ENCODE measurements at regions not wholly inside any gene's neighbourhood (a gene's known extent, or its start where the extent isn't known, plus 50 kb on each side); places are given as distances from the start of the nearest gene placed in this dataset.
"Not testable (repeated sequence)": the region's sequence is repeated elsewhere in the genome, so short reads cannot be mapped to it uniquely, and the experiment has no call there.

DNA sequence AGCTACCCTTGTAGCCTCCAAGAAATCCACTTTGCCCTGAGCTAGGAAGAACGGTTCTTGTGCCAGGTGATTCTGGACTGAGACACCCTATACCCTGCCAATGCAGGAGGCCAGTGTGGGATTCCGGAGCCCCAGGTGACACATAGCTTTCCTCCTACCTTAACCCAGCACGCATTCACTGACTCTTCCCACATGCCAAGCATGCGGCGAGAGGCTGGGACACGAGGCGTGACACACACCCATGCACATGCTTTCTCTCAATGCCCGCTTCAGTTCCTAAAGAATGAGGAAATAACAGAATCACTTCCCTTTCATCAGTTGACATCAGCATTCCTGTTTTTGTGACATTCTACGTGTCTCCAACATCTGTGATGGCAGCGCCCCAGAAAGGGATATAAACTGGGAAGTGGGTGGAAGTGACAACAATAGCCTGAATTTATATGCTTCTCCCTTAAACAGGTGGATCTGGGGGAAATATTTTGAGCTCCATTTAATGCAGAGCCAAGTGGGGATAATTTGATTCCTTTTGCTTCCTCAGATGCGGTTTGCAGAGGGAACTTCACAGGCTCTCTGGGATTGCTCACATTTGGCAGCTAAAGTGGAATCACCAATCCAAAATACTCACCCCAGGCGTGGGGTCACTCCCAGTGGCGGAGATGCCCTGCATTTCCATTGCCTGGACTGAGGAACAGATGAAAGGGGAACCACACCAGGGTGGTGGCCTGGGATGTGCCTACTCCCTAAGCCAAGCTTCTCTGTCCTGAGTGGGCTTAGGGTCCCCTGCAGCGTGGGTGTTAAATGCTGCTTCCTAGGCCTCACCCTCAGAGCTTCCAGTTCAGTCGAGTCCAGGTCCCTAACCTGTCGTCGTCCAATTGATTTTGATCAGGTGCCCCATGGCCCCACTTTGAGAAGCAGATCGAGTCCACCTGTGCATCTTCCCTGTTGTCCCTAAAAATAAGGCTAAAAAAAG, 445.1 kb downstream of the SIPA1L2 start:
- DNase-seq, result no peak

DNA sequence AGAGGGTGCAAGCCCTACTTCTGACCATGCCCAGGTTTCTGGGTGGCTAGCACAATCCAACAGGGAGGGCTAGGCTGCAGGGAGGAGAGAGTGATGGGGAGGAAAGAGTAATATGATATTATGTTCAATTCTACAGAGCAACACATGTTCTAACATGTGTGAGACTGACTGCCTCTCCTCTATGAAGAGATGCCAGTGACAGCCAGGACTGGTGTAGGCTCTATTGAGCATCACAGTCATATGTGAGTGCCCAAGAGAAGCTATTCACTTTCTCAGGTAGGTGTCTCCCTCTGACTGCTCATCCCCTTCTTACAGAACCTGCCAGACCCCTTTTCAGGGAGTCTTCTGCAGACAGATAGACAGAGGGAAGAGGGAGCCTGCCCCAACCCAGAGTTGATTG, 446.1 kb downstream of the SIPA1L2 start:
- no peak for DNase-seq

GRCh38 chr1:232183266-232183800, 446.6 kb downstream of the SIPA1L2 start:
- DNase-seq, result no peak

- no peak for DNase-seq
Observed at GRCh38 chr1:232182236-232182635, 447.7 kb downstream of the SIPA1L2 start.

DNA sequence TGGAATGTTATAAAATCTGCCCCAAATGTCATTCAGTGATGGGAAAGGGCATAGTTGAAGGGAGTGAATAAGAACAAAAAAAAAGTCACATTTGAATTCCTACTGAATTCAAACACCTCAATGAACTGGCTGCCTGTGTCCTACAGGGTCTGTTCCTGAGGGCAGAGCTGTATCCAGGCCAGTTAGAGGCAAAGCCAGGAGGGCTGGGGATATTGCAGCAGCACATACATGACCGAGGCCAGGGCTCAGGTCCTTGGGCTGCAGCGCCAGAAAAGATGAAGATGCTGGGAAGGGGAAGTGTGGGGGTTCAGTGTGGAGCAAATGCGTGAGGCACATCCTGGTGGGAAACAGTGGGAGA, 449.2 kb downstream of the SIPA1L2 start:
- DNase-seq, result no peak

DNA sequence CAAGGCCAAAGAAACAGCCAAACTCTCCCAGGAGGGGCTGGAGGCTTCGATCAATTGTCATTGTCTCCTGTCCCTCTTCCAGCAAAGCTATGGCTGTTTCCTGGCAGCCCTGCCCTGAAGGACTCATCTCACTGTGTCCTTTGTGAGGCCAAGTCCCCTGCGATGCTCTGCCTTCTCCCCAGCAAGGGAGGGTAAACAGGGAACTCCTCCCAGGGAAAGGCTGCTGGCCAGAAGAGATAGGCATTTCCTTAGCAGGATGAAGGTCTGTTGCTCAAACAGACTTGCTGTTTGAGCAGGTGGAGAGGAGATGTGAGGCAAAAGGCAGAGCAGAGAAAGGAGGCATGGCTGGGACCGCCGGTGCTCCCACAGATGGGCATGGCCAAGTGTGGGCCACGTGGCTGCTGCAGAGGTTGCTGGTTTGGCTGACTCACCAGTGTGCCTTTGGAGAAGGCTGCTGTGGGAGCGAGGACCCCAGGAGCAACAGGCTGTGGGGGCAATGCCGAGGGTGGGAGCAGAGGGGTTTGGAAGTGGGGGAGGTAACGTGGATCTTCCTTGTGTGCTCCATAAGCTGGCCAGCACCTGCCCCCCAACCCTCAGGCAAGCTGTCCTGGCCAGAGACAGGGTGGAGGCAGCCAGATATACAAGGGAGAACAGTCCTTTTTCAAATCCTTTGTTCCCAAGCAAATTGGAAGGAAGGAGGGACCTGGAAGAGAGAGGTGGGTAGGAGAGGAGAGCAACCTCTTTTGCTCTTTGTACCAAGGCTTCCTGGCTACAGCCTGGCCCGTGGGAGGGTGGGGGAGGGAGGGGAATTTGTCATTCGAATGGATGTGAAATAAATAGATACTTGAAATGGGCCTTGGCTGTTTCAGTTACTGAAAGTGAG, 449.8 kb downstream of the SIPA1L2 start:
- no peak for DNase-seq

- DNase-seq, result no peak
Observed at GRCh38 chr1:232178191-232178590, 451.7 kb downstream of the SIPA1L2 start.

DNA sequence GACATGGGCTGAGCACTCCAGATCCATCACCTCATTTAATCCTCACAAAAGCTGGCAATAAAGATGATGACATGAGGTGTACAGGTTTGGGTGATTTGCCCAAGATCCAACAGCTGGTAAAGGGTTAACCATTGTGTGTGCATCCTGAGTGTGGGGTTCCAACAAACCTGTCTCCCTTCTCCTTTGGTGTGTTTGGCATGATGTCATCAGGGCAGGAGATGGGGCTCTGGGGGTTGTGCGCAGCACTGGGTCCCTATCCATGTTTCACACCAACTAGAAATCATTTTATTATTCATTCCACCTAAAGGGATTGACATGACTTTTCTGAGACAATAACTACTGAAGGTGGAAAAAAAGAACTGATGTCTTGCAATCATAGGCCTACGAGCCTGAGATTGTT, 452.5 kb downstream of the SIPA1L2 start:
- DNase-seq, result no peak

GRCh38 chr1:232176222-232176621, 453.7 kb downstream of the SIPA1L2 start:
- no peak for DNase-seq

DNA sequence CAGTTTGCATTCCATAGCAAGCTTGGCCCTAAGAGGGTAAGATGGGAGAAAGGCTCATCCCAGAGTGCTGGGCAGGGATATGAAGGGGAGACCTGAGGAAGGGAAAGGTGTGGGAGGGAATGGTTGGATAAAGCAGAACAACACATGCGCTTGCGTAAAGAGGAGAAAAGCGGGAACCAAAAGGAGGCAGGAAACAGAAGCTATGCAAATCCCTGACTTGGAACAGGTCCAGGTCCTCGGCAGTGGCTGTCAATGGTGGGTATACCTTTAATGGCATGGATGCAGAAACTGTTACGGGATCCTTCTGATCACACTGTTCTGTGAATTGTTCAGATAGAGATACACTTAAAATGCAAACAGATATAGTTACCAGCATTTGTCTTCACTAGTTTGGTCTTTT, 455.6 kb downstream of the SIPA1L2 start:
- DNase-seq, result no peak

DNA sequence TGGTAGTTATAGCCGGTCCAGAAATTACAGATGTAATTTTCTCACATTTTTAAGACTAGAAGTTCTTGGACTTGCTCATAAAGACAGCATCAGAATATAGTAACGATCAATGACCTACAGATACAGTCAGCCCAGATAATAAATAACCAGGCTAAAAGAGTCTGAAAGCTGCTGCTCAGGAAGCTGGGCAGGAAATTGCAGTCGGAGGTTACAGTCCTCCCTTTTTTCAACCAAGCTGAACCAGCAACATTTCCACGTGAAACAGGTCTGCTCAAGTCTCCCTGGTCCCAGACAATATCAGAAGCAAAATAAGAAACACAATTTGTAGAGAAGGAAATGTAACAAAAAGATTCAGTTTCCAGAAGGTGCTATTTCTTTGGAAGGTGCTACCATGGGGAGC, 457.4 kb downstream of the SIPA1L2 start:
- DNase-seq, result no peak

DNA sequence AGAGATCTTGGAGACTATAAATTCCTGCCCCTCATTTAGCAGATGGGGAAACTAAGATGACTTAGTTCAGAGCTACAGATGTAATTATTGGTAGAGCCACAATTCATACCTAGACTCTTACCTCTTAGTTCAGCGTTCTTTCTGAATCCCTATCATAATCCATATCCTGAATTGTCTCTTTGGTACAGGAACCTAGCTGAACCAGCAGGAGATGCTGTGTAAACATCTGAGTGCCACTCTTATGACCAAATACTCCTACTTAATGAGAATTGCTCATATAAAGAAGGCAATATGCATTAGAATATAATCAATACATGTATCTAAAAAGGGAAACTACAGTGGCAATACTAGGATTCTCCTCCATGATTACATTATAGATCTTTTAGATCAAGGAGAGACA, 459.0 kb downstream of the SIPA1L2 start:
- DNase-seq, result no peak

DNA sequence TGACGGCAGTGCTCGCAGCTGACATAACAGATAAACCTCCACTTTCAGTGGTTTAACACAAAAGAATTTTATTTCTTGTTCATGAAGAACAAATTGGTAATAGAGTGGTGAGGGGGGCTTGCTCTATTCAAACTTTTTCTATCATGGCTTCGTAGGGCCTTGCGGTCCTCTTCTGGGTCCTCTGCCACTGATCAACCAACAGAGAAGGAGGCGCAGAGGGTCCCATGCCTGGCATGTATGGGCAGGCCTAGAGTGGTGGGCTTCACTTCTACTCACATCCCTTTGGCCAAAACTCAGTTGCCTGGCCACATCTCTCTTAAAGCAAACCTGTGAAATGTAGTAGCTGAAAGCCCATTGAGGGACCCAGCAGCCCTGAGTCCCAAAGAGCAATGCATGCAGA, 460.5 kb downstream of the SIPA1L2 start:
- no peak for DNase-seq

GRCh38 chr1:232168508-232168907, 461.4 kb downstream of the SIPA1L2 start:
- DNase-seq, result no peak

DNA sequence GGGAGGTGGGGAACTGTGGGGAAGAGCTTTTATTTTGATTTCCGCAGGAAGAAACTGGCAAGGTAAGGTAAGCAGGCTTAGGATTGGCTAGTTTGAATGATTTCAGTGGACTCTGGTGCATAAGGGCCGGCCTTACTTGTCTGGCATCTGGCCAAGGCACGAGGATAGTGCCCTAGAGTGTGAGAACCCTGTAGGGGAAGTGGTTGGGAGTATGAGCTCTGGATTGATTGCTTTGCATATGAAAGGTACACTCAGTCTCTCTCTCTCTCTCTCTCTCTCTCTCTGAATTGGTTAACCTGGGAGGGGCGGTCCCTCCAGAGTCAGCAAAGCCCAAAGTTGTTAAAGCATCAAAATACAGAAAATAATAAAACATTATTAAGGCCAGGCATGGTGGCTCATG, 463.0 kb downstream of the SIPA1L2 start:
- DNase-seq, result no peak

DNA sequence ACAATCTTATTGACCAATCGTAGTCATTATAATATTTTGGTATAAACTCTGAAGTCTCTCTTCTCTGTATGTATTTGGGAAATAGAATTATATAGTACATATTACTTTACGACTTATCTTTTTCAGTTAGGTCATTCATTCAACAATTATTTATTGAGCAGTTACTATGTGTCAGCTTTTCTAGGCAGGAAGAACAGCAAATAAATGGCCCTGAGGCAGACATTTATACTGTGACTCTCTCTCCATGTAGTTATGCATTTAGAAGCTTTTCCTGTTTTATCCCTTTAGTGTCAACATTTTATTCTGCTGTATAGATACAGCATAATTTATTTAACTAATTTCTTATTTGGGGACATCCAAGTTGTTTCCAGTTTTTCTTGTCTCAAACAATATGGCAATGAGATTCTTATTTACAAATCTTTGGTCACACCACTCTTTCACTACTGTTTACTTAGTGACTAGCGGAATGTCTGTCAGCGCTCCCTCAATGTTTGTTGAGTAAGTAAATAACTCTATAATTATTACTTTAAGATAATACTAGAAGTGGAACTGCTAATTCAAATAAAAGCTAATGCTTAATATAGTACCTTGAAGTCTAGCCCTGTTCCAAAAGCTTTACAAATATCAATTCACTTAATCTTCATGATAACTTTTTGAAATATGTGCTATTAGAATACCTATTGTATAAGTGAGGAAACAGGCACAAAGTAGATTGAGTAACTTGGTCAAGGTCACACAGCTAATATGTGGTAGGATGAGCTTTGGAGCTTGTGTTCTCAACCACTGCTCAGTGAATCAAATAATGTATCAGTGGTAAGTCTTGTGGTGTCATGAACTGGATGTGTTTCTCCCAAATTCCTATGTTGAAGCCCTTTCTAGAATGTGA, 465.6 kb downstream of the SIPA1L2 start:
- no peak for DNase-seq

DNA sequence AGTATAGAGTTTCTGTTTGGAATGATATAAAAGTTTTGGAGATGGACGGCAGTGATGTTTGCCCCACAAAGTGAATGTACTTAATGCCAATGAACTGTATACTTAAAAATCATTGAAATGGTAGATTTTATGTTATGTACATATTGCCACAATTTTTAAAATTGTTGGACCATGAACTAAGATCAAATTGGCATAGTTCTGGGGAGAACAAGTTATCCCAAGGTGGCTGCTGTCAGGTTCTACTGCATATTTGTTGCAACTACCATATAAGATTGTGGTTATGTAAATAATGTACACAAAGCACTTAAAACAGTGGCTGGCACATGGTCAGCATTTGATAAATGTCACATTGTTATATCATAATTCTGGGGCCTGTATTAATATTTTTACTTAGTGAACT, 466.4 kb downstream of the SIPA1L2 start:
- no peak for DNase-seq

DNA sequence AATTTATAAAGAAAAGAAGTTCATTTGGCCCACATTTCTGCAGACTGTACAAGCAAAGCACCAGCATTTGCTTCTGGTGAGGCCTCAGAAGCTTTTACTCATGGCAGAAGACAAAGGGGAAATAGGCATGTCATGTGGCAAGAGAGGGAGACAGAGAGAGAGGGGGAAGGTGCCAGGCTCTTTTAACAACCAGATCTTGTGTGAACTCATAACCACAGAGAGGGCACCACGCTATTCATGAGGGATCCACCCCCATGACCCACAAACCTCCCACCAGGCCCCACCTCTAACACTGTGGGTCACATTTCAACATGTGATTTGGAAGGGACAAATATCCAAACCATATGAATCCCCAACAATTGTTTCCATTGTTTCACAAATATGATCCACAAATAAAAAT, 467.9 kb downstream of the SIPA1L2 start:
- no peak for DNase-seq

DNA sequence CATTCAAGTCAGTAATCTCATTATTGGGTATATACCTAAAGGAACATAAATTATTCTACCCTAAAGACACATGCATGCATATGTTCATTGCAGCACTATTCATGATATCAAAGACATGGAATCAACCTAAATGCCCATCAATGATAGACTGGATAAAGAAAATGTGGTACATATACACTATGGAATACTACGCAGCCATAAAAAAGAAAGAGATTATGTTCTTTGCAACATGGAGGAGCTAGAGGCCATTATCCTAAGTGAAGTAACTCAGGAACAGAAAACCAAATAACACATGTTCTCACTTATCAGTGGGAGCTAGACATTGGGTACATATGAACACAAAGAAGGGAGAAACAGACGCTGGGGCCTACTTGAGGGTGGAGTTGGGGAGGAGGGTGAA, 471.4 kb downstream of the SIPA1L2 start:
- not testable (repeated sequence) for DNase-seq

GRCh38 chr1:232156070-232156469, 473.9 kb downstream of the SIPA1L2 start:
- DNase-seq, result not testable (repeated sequence)

DNA sequence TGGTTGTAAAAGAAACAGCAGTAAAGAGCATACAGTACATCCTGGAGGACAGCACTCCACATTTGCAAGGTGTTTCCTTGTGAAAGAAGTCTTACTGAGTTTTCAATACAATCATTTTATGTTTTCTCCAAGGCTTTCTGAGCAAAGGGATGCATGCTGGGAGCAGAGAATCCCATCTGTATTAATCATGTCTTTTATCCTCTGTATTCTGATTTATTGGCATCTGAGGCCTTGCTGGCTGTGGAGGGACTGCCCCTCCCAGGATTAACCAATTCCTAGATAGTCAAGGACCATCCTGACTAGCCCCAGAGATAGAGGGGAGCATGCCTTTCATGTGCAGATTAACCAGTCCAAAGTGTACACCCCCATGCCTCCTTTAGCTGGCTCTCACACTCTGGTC, 476.3 kb downstream of the SIPA1L2 start:
- no peak for DNase-seq

DNA sequence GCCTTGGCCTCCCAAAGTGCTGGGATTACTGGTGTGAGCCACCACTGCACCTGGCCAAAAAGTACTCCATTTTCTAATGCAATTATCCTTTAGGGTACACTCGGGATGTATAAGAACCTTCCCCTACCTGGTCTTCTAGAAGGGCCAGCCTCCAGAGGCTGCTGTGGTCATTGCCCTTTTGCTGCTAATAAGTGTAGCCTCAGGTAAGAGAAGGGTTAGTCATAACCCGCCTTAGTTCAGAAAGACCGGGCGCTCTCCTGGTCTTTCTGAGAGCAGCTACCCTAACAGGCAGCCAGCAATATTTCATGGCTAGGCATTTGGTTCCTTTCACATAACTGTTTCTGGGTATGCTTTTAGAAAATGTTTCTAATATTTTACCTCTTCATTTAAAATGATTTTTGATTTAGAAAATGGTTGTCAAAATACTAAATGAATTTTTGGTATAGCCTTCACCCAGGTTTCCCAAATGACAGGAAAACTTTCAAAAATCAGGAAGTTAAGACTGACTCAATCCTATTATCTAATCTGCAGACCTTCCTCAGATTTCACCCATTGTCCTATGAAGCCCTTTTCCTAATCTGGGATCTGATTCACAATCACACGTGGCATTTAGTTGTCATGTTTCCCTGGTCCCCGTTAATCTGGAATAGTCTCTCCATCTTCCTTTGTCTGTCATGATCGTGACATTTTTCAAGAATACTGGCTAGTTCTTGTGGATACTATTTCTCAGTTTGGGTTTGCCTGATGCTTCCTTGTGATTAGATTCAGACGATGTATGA, 479.0 kb downstream of the SIPA1L2 start:
- DNase-seq, result no peak

All from stimulated activated CD4-positive, alpha-beta T cell treated with anti-CD3 and anti-CD28 coated beads, Interleukin-4, amount 100 ng/mL, for 24 hours (primary cell).